ENCODE measurements at regions not wholly inside any gene's neighbourhood (a gene's known extent, or its start where the extent isn't known, plus 50 kb on each side); places are given as distances from the start of the nearest gene placed in this dataset.

DNA sequence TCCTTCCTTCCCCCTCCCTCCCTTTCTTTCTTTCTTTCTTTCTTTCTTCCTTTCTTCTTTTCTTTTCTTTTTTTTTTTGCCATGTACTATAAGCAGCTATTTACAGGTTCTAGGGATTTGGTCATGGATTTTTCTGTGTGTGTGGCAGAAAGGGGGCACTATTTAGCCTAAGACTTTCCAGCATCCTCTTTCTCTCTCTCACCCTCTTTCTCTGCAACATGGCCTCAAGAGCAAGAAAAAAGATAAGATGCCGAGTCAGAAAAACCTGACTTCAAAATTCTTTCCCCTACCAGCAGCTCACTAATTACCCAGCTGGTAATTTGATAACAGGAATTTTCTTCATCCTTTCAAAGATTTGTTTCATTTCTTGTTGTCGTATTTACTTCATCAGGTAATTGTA is 458.3 kb upstream of the ADAMTS5 start:
- no peak for DNase-seq (ENCODE audit: low read depth, low spot score)
- intact Hi-C loops (cut with micrococcal nuclease): no loop called here

More for the DNA sequence above, 458.3 kb upstream of the ADAMTS5 start:
- no peak overlapping the region for H3K27ac ChIP-seq (ENCODE audit: insufficient read depth, low read depth, low read length)
- H3K79me2 ChIP-seq (ENCODE audit: control insufficient read depth, insufficient read depth, low read length): no peaks in the 10 kb centered on the region
- H4K20me1 ChIP-seq (replicated peaks; ENCODE audit: control insufficient read depth, extremely low read depth, insufficient read depth, low read length): no peaks in the 10 kb centered on the region
- no peaks in the 10 kb centered on the region for H3K9me3 ChIP-seq (replicated peaks; ENCODE audit: control insufficient read depth, insufficient read depth, low read length)
- H3K4me2 ChIP-seq (ENCODE audit: insufficient read depth, low read length): no peak overlapping the region
- H3K4me1 ChIP-seq (ENCODE audit: control insufficient read depth, extremely low read depth, insufficient read depth, low read length): no peaks in the 10 kb centered on the region
- FAIRE-seq: no peak
- no peak overlapping the region for H3K9ac ChIP-seq (replicated peaks; ENCODE audit: extremely low read depth, insufficient read depth, low read length)
- ChIA-PET POLR2A (no interaction called here), CTCF (interaction anchor here (0.6 to 2.3 kb wide), 8 partner anchors 9 to 1323 kb away, joined by 3 to 8 read pairs (median 4); no protein-coding TSS in a partner anchor)
- dilution Hi-C loops (cut with MboI; ENCODE audit: extremely low pct_ligation_motif_present, low sequenced_read_pairs): no loop called here
- H2AFZ ChIP-seq (ENCODE audit: low read depth, low read length): no peak overlapping the region
- no TSS peak for BruUV-seq (replicated peaks)
- TF ChIP-seq JUN (IDR thresholded peaks at IDR 0.05; ENCODE audit: borderline replicate concordance, insufficient read depth, insufficient read length, low read depth) (no peak), MYC (IDR thresholded peaks at IDR 0.05; ENCODE audit: low read depth, low read length) (no peak), POLR2AphosphoS5 (IDR thresholded peaks at IDR 0.05; ENCODE audit: insufficient read depth, low read depth, low read length) (no peak), FOS (IDR thresholded peaks at IDR 0.05; ENCODE audit: borderline replicate concordance, insufficient read depth, low read length) (no peak), POLR2A (IDR thresholded peaks at IDR 0.05; ENCODE audit: low read depth, low read length) (no peak), EZH2 (IDR thresholded peaks at IDR 0.05; ENCODE audit: borderline replicate concordance, low read depth, low read length, severe bottlenecking) (no peak), GATA2 (IDR thresholded peaks at IDR 0.05; ENCODE audit: insufficient read depth, insufficient read length, low read depth, low read length) (no peak)
- TF ChIP-seq, protein P1, sequence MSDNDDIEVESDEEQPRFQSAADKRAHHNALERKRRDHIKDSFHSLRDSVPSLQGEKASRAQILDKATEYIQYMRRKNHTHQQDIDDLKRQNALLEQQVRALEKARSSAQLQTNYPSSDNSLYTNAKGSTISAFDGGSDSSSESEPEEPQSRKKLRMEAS (IDR thresholded peaks at IDR 0.05; ENCODE audit: insufficient read depth, insufficient read length): no peak
- TF ChIP-seq, protein P2, sequence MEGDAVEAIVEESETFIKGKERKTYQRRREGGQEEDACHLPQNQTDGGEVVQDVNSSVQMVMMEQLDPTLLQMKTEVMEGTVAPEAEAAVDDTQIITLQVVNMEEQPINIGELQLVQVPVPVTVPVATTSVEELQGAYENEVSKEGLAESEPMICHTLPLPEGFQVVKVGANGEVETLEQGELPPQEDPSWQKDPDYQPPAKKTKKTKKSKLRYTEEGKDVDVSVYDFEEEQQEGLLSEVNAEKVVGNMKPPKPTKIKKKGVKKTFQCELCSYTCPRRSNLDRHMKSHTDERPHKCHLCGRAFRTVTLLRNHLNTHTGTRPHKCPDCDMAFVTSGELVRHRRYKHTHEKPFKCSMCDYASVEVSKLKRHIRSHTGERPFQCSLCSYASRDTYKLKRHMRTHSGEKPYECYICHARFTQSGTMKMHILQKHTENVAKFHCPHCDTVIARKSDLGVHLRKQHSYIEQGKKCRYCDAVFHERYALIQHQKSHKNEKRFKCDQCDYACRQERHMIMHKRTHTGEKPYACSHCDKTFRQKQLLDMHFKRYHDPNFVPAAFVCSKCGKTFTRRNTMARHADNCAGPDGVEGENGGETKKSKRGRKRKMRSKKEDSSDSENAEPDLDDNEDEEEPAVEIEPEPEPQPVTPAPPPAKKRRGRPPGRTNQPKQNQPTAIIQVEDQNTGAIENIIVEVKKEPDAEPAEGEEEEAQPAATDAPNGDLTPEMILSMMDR (IDR thresholded peaks at IDR 0.05; ENCODE audit: extremely low read depth in 1 of 2, insufficient read depth in 1 of 2, low read depth in 1 of 2, low read length in 2 of 2): no peak
- H3K9me1 ChIP-seq (replicated peaks; ENCODE audit: control insufficient read depth, extremely low read depth, insufficient read depth, low read length): no peaks in the 10 kb centered on the region
- no peaks in the 10 kb centered on the region for H3K36me3 ChIP-seq (ENCODE audit: control insufficient read depth in 2 of 2, extremely low read depth in 1 of 2, insufficient read depth in 2 of 2, low read length in 2 of 2)
- H3K27me3 ChIP-seq (ENCODE audit: control insufficient read depth in 2 of 2, insufficient read depth in 2 of 2, low read length in 2 of 2): no peaks in the 10 kb centered on the region
- no peak overlapping the region for H3K4me3 ChIP-seq (replicated peaks in 1 of 3; ENCODE audit: insufficient read depth in 1 of 3, low read depth in 1 of 3, low read length in 3 of 3)
